H9 (cell line): ENCODE measurements at regions not wholly inside any gene's neighbourhood (a gene's known extent, or its start where the extent isn't known, plus 50 kb on each side); places are given as distances from the start of the nearest gene placed in this dataset.

Experiments used
- DNase-seq: peaks from one replicate; pipeline ENCODE4 v3.0.0-alpha.2; 2017
- H2AFZ ChIP-seq: one replicate; pipeline ENCODE4 v1.6.1; 2013; ENCODE audit warnings: mild to moderate bottlenecking, low read length, control low read depth, moderate library complexity
- H2AK5ac ChIP-seq: 2 replicates; pipeline ENCODE4 v1.6.1; 2013; ENCODE audit warnings: low read length, control low read depth, mixed read lengths; ENCODE audit not compliant: insufficient read length
- H2BK120ac ChIP-seq: one replicate; pipeline ENCODE4 v1.6.1; 2013; ENCODE audit warnings: low read depth, mild to moderate bottlenecking, low read length, control low read depth, inconsistent platforms; ENCODE audit not compliant: poor library complexity, severe bottlenecking
- H2BK12ac ChIP-seq: 2 replicates; pipeline ENCODE4 v1.6.1; 2013; ENCODE audit warnings: low read length, control low read depth, mixed read lengths, low read depth; ENCODE audit not compliant: insufficient read length
- H2BK15ac ChIP-seq: 2 replicates; pipeline ENCODE4 v1.6.1; 2013; ENCODE audit warnings: low read depth, low read length, control low read depth
- H2BK20ac ChIP-seq: one replicate; pipeline ENCODE4 v1.6.1; 2013; ENCODE audit warnings: low read depth, mild to moderate bottlenecking, low read length, control low read depth, inconsistent platforms; ENCODE audit not compliant: poor library complexity, severe bottlenecking
- H2BK5ac ChIP-seq: 2 replicates; pipeline ENCODE4 v1.6.1; 2013; ENCODE audit warnings: low read length, control low read depth, mixed read lengths; ENCODE audit not compliant: insufficient read length
- H3K14ac ChIP-seq: 2 replicates; pipeline ENCODE4 v1.6.1; 2013; ENCODE audit warnings: low read length, control low read depth; ENCODE audit not compliant: insufficient read depth
- H3K18ac ChIP-seq: 2 replicates; pipeline ENCODE4 v1.6.1; 2013; ENCODE audit warnings: low read depth, mild to moderate bottlenecking, mixed read lengths, low read length, control low read depth; ENCODE audit not compliant: insufficient read length
- H3K23ac ChIP-seq: 2 replicates; pipeline ENCODE4 v1.6.1; 2013; ENCODE audit warnings: low read length, control low read depth, mixed read lengths, low read depth; ENCODE audit not compliant: insufficient read length
- H3K23me2 ChIP-seq: 2 replicates; pipeline ENCODE4 v1.6.1; 2013; ENCODE audit warnings: low read depth, mild to moderate bottlenecking, mixed read lengths, low read length, control low read depth; ENCODE audit not compliant: insufficient read length, poor library complexity, severe bottlenecking
- H3K27ac ChIP-seq: 2 replicates; pipeline ENCODE4 v1.5.1; 2013; ENCODE audit warnings: low read length, control low read depth, mixed read lengths, low read depth; ENCODE audit not compliant: insufficient read length
- H3K27me3 ChIP-seq: 2 replicates; pipeline ENCODE4 v1.6.1; 2013; ENCODE audit warnings: low read length, control low read depth, inconsistent platforms; ENCODE audit not compliant: insufficient read depth
- H3K4ac ChIP-seq: 2 replicates; pipeline ENCODE4 v1.6.1; 2013; ENCODE audit warnings: low read depth, mild to moderate bottlenecking, control low read depth, inconsistent platforms, low read length, moderate library complexity
- H3K4me1 ChIP-seq: 2 replicates; pipeline ENCODE4 v1.6.1; 2013; ENCODE audit warnings: low read length, control low read depth, inconsistent platforms; ENCODE audit not compliant: insufficient read depth
- H3K4me2 ChIP-seq: 2 replicates; pipeline ENCODE4 v1.6.1; 2013; ENCODE audit warnings: low read length, control low read depth, mixed read lengths; ENCODE audit not compliant: insufficient read length, insufficient read depth
- H3K56ac ChIP-seq: 2 replicates; pipeline ENCODE4 v1.6.1; 2013; ENCODE audit warnings: low read depth, mild to moderate bottlenecking, mixed read lengths, low read length, control low read depth; ENCODE audit not compliant: insufficient read length
- H3K79me1 ChIP-seq: 2 replicates; pipeline ENCODE4 v1.6.1; 2013; ENCODE audit warnings: low read depth, mild to moderate bottlenecking, moderate library complexity, low read length, control low read depth, inconsistent platforms; ENCODE audit not compliant: insufficient read depth, poor library complexity, severe bottlenecking
- H3K79me2 ChIP-seq: 2 replicates; pipeline ENCODE4 v1.6.1; 2013; ENCODE audit warnings: low read length, control low read depth, inconsistent platforms; ENCODE audit not compliant: insufficient read depth
- H3K9ac ChIP-seq: 2 replicates; pipeline ENCODE4 v1.6.1; 2013; ENCODE audit warnings: low read length, control low read depth, mixed read lengths; ENCODE audit not compliant: insufficient read length; ENCODE audit errors: extremely low read depth
- H3K9me3 ChIP-seq: one replicate; pipeline ENCODE4 v1.6.1; 2013; ENCODE audit warnings: low read depth, low read length, inconsistent platforms; ENCODE audit not compliant: control insufficient read depth
- H3T11ph ChIP-seq: one replicate; pipeline ENCODE4 v1.6.1; 2013; ENCODE audit warnings: mild to moderate bottlenecking, low read length, control low read depth, inconsistent platforms
- H4K20me1 ChIP-seq: one replicate; pipeline ENCODE4 v1.6.1; 2013; ENCODE audit not compliant: control insufficient read depth, insufficient read length, insufficient read depth
- H4K5ac ChIP-seq: 2 replicates; pipeline ENCODE4 v1.6.1; 2013; ENCODE audit warnings: low read depth, mild to moderate bottlenecking, mixed read lengths, low read length, control low read depth; ENCODE audit not compliant: insufficient read length
- H4K8ac ChIP-seq: replicated peaks from 2 replicates; pipeline ENCODE4 v1.6.1; 2013; ENCODE audit warnings: low read length, control low read depth, mixed read lengths, low read depth; ENCODE audit not compliant: insufficient read length
- H4K91ac ChIP-seq: 2 replicates; pipeline ENCODE4 v1.6.1; 2013; ENCODE audit warnings: low read depth, mild to moderate bottlenecking, moderate library complexity, mixed read lengths, low read length, control low read depth; ENCODE audit not compliant: insufficient read length
- H3K27ac Mint-ChIP-seq, 3 experiments: 2 replicates in 2 of 3; 3 replicates in 1 of 3; pipeline ENCODE4 v1.8.0; 2020 to 2021; ENCODE audit warnings: mixed read lengths in 3 of 3, mild to moderate bottlenecking in 1 of 3, moderate library complexity in 1 of 3
- H3K27me3 Mint-ChIP-seq: 2 replicates; pipeline ENCODE4 v1.8.0; 2021; ENCODE audit warnings: low read depth, mild to moderate bottlenecking, moderate library complexity, mixed read lengths
- H3K36me3 Mint-ChIP-seq, 3 experiments: 2 replicates in 2 of 3; 3 replicates in 1 of 3; pipeline ENCODE4 v1.8.0; 2020 to 2021; ENCODE audit warnings: low read depth in 3 of 3, mixed read lengths in 3 of 3; ENCODE audit not compliant: insufficient read depth in 1 of 3
- H3K4me1 Mint-ChIP-seq, 2 experiments: 2 replicates each; pipeline ENCODE4 v1.8.0; 2020; ENCODE audit warnings: mixed read lengths in 2 of 2
- H3K4me3 Mint-ChIP-seq, 2 experiments: 2 replicates in 1 of 2; 3 replicates in 1 of 2; pipeline ENCODE4 v1.8.0; 2020 to 2021; ENCODE audit warnings: mild to moderate bottlenecking in 2 of 2, mixed read lengths in 2 of 2, moderate library complexity in 1 of 2
- H3K9me3 Mint-ChIP-seq, 2 experiments: 2 replicates in 1 of 2; 3 replicates in 1 of 2; pipeline ENCODE4 v1.8.0; 2020; ENCODE audit warnings: mild to moderate bottlenecking in 2 of 2, mixed read lengths in 2 of 2, moderate library complexity in 1 of 2
- CTCF ChIP-seq: fragments of 200-600 bp; sonication (generic); conservative IDR thresholded peaks from 3 replicates; pipeline ENCODE4 v1.8.0; 2021; ENCODE audit warnings: antibody characterized with exemption, mild to moderate bottlenecking
- WGBS: extraction: QIAGEN DNeasy Blood & Tissue Kit; methylation state at CpG from one replicate; pipeline ENCODE4 v1.1.7; 2013; ENCODE audit warnings: missing lambda C conversion rate, low lambda C conversion rate, mixed read lengths; ENCODE audit not compliant: insufficient read length; ENCODE audit errors: extremely low coverage; 5-methylcytosine and 5-hydroxymethylcytosine counted together

GRCh38 chr2:89823556-89823955 is 1132.1 kb downstream of the RPIA start:
- H3K56ac ChIP-seq, result no peak overlapping the region
- H3K36me3 Mint-ChIP-seq, result peaks cover 53 to 71% (median 63%) of the 10 kb centered on the region in 3 experiments
- no peak overlapping the region for H3K27ac ChIP-seq
- WGBS, result no CpG with 5 or more reads among the region's 5 CpGs
- no peak overlapping the region for H2BK120ac ChIP-seq
- H3K27ac Mint-ChIP-seq, result no peak overlapping the region
- H2BK20ac ChIP-seq, result no peak overlapping the region
- no peak overlapping the region for H4K8ac ChIP-seq
- no peaks in the 10 kb centered on the region for H3K9me3 ChIP-seq
- no peak overlapping the region for H2AK5ac ChIP-seq
- no peak overlapping the region for H3K4me2 ChIP-seq
- no peak overlapping the region for H3K14ac ChIP-seq
- no peak for DNase-seq
- no peaks in the 10 kb centered on the region for H3K79me1 ChIP-seq
- H2BK15ac ChIP-seq, result no peak overlapping the region
- H3K9me3 Mint-ChIP-seq, result no peaks in the 10 kb centered on the region; a peak in 1 of 5 replicates
- no peak for TF ChIP-seq CTCF
- H4K20me1 ChIP-seq, result no peaks in the 10 kb centered on the region
- H2BK12ac ChIP-seq, result no peak overlapping the region
- H3K4me1 Mint-ChIP-seq, result no peaks in the 10 kb centered on the region
- H3K4ac ChIP-seq, result no peak overlapping the region
- no peak overlapping the region for H2BK5ac ChIP-seq
- H3T11ph ChIP-seq, result no peak overlapping the region
- no peaks in the 10 kb centered on the region for H3K79me2 ChIP-seq
- no peak overlapping the region for H3K4me3 Mint-ChIP-seq
- H3K27me3 ChIP-seq, result no peaks in the 10 kb centered on the region
- H3K23ac ChIP-seq, result no peak overlapping the region
- H4K91ac ChIP-seq, result no peak overlapping the region
- peaks cover 28% of the 10 kb centered on the region for H3K27me3 Mint-ChIP-seq
- H3K4me1 ChIP-seq, result no peaks in the 10 kb centered on the region
- no peak overlapping the region for H4K5ac ChIP-seq
- no peak overlapping the region for H3K18ac ChIP-seq
- no peaks in the 10 kb centered on the region for H3K23me2 ChIP-seq
- no peak overlapping the region for H3K9ac ChIP-seq
- H2AFZ ChIP-seq, result no peak overlapping the region
